NT2/D1 (cell line): ENCODE measurements at regions not wholly inside any gene's neighbourhood (a gene's known extent, or its start where the extent isn't known, plus 50 kb on each side); places are given as distances from the start of the nearest gene placed in this dataset.

Experiments
- SUZ12 ChIP-seq: IDR thresholded peaks from 2 replicates; pipeline ENCODE4 v1.6.1; 2011; ENCODE audit not compliant: insufficient read length, insufficient read depth; ENCODE audit errors: extremely low read depth
- YY1 ChIP-seq: IDR thresholded peaks from 2 replicates; pipeline ENCODE4 v1.6.1; 2011; ENCODE audit not compliant: insufficient read length, insufficient read depth
- ZNF274 ChIP-seq: IDR thresholded peaks from 2 replicates; pipeline ENCODE4 v1.6.1; 2011; ENCODE audit warnings: mild to moderate bottlenecking, low read depth, low read length

GRCh38 chr21:38884440-38884839 is 78.7 kb downstream of the ETS2 start:
- no peak for TF ChIP-seq ZNF274
- TF ChIP-seq YY1, result no peak
- no peak for TF ChIP-seq SUZ12
